Activated T-cell treated with anti-CD3 and anti-CD28 coated beads, Interleukin-2, amount 50 U/mL, for 72 hours (primary cell): ENCODE measurements at regions not wholly inside any gene's neighbourhood (a gene's known extent, or its start where the extent isn't known, plus 50 kb on each side); places are given as distances from the start of the nearest gene placed in this dataset.

ENCODE experiments used
- ATAC-seq, 2 donors: fragments of 150-1000 bp; cut with Tn5 transposase; replicated peaks in 1 of 2; 2 replicates each; pipeline ENCODE4 v1.10.0; 2021; ENCODE audit warnings: moderate library complexity in 2 of 2, mild to moderate bottlenecking in 1 of 2
- DNase-seq, 2 donors: peaks; one replicate each; pipeline ENCODE4 v3.0.0; 2021 to 2022; ENCODE audit warnings: mixed read lengths in 1 of 2
- H3K27ac Mint-ChIP-seq: one replicate; pipeline ENCODE4 v1.8.0; 2022; ENCODE audit warnings: mild to moderate bottlenecking, moderate library complexity, mixed read lengths
- H3K27me3 Mint-ChIP-seq: one replicate; pipeline ENCODE4 v1.8.0; 2022; ENCODE audit warnings: low read depth, mixed read lengths
- H3K36me3 Mint-ChIP-seq, 2 donors: one replicate each; pipeline ENCODE4 v1.8.0; 2022; ENCODE audit warnings: mixed read lengths in 2 of 2, mild to moderate bottlenecking in 1 of 2; ENCODE audit not compliant: insufficient read depth in 2 of 2
- H3K4me1 Mint-ChIP-seq: one replicate; pipeline ENCODE4 v1.8.0; 2022; ENCODE audit warnings: low read depth, mixed read lengths
- H3K4me3 Mint-ChIP-seq, 2 donors: one replicate each; pipeline ENCODE4 v1.8.0; 2022; ENCODE audit warnings: mild to moderate bottlenecking in 2 of 2, mixed read lengths in 2 of 2, moderate library complexity in 2 of 2
- H3K9me3 Mint-ChIP-seq, 2 donors: one replicate each; pipeline ENCODE4 v1.8.0; 2022; ENCODE audit warnings: mixed read lengths in 2 of 2

DNA sequence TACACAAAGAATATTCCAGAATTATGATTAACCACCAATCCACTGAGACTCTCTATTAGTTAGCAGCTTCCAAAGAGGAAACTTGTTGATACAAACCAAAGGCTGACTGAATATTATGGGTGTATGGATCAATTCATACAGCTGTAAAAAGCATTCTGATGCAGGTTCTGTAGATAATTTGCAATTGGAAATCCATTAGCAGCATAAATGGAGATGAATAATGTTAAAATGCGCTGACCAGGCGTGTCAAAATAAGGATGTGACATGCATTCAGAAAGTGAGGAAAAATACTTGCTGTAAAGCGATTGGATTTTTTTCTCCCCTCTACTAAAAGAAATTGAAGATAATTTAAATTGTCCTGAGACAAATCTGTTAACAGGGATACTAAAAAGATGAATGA, 169.0 kb upstream of the DDX18 start:
- Mint-ChIP-seq H3K4me1 (no peaks in the 10 kb centered on the region), H3K9me3 (peaks cover 0 to 2% of the 10 kb centered on the region in 2 donors), H3K4me3 (no peak overlapping the region)

DNA sequence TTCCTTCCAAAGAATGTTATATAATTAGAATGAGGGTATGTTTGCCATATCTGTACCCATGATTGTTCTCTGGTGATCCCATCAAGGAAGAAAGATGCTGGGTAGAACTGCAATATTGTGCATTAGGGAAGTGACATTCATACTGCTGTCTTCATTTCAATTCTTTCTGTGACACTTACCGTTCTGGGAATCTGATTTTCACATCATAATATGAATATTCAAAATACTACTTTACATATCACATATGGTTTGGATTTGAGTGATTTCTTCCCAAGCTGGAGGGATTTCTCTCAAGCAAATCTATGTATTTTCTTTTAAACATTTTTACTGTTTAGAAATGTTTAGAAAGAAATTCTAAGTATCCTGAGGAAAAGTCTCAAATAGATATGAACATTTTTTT, 168.4 kb upstream of the DDX18 start:
- H3K36me3 Mint-ChIP-seq, result peaks cover 0 to 1% of the 10 kb centered on the region in 2 donors
- H3K9me3 Mint-ChIP-seq, result peaks cover 0 to 2% of the 10 kb centered on the region in 2 donors
- H3K4me3 Mint-ChIP-seq, result no peak overlapping the region
- H3K27me3 Mint-ChIP-seq, result no peaks in the 10 kb centered on the region
- ATAC-seq (no peak), DNase-seq (no peak)
- no peak overlapping the region for H3K27ac Mint-ChIP-seq
- H3K4me1 Mint-ChIP-seq, result no peaks in the 10 kb centered on the region

More for the DNA sequence above, 169.0 kb upstream of the DDX18 start:
- Mint-ChIP-seq H3K36me3 (peaks cover 0 to 1% of the 10 kb centered on the region in 2 donors), H3K27ac (no peak overlapping the region), H3K27me3 (no peaks in the 10 kb centered on the region)
- ATAC-seq (no peak), DNase-seq (no peak)

DNA sequence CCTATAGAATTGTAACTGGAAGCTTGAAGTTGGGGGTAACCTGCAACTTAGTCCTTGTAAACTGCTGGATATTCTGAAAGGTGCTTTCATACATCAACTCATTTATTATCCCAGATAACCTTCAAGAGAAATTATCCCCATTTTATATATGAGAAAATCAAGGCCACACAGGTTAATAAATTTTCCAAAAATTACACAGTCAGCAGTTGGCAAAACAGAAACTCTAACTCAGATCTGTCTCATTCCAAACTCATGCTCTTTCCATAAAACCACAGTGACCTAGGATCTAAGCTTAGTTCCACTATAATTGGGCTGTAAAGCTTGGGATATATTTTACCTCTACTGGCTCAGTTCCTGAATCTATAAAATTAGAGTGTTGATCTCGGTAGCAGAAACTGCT, 167.6 kb upstream of the DDX18 start:
- Mint-ChIP-seq H3K4me3 (no peak overlapping the region), H3K27ac (no peak overlapping the region), H3K36me3 (peaks cover 0 to 1% of the 10 kb centered on the region in 2 donors), H3K9me3 (peaks cover 0 to 2% of the 10 kb centered on the region in 2 donors), H3K4me1 (no peaks in the 10 kb centered on the region), H3K27me3 (no peaks in the 10 kb centered on the region)
- no peak for ATAC-seq
- DNase-seq, result no peak

DNA sequence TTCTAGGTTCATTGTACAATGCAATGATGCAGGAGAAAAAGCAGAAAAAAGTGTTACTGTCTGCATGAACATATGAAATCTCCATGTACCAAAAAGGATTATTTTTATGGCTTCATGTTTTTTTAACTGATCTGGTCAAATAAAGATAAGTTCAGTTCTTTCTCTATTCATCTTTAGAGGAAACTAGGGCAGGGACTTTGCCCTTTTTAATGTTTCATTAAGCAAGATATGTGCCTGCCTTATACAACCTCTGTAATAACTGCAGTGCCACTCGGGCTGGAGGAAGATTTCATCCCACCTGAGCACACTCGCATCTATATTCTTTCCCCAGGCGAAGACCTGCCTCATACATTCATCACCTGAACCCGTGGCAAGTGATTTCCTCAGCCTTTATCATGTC, 157.9 kb upstream of the DDX18 start:
- Mint-ChIP-seq H3K27me3 (no peaks in the 10 kb centered on the region), H3K36me3 (no peaks in the 10 kb centered on the region), H3K27ac (no peak overlapping the region), H3K4me3 (no peak overlapping the region), H3K4me1 (no peaks in the 10 kb centered on the region), H3K9me3 (no peaks in the 10 kb centered on the region)
- DNase-seq (no peak), ATAC-seq (no peak)

DNA sequence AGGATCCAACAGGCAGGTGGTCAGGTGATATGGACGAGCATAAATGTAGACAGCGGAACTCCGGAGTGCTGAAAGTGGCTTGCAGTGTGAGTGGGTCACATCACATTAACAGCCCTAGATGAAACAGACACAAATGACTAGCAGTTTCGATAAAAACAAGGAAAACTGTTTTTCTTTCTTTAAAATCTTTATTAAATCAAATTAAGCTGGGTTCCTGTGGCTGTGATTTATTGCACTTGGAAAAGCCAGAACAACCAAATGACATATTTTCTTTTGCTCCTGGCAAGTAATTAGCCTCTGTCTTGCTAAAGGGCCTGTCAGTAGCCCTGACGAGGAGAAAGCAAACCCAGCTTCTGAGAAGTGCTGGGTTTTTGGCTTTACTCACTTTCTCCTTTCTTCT, 152.9 kb upstream of the DDX18 start:
- Mint-ChIP-seq H3K27me3 (no peaks in the 10 kb centered on the region), H3K36me3 (no peaks in the 10 kb centered on the region), H3K9me3 (peaks cover 0 to 1% of the 10 kb centered on the region in 2 donors), H3K4me3 (no peak overlapping the region), H3K27ac (no peak overlapping the region), H3K4me1 (no peaks in the 10 kb centered on the region)
- DNase-seq (no peak), ATAC-seq (no peak)

DNA sequence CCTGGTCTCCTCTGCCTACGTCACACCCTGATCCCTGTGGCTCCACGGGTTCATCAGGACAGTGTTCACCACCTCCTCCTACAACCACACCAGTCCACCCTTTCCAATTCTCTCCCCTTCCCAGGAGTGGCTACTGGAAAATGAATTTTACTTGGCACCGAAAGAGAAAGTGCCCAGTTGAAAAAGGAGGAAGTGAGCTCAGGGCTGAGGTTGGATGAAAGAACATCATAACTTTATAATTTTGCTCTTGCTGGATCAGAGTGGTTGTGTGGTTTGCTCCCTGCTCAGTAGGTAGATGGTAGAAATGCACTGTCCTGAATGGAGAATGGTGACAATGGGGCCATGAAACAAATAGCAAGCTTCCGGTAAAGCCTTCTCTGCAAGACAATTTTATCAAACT, 140.3 kb upstream of the DDX18 start:
- Mint-ChIP-seq H3K27ac (no peak overlapping the region), H3K4me1 (no peaks in the 10 kb centered on the region), H3K9me3 (no peaks in the 10 kb centered on the region), H3K4me3 (no peak overlapping the region), H3K36me3 (no peaks in the 10 kb centered on the region), H3K27me3 (no peaks in the 10 kb centered on the region)
- DNase-seq (no peak), ATAC-seq (no peak)

DNA sequence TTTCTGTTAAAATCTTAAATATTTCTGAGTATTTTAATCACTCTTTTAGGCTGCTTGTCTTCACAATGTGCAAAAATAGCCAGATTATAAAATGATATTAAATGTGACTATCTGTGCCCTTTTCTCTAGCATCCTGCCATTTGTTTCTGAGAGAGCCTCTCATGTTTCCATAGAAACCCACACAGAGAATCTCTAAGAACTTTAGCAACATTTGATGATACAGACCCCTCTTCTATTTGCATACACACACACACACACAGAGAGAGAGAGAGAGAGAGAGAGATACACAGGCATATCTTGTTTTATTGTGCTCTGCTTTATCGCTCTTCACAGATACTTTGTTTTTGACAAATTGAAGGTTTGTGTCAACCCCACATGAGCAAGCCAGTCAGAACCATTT, 134.5 kb upstream of the DDX18 start:
- ATAC-seq (no peak), DNase-seq (no peak)
- Mint-ChIP-seq H3K36me3 (no peaks in the 10 kb centered on the region), H3K27ac (no peak overlapping the region), H3K9me3 (peaks cover 0 to under 1% of the 10 kb centered on the region in 2 donors), H3K27me3 (no peaks in the 10 kb centered on the region), H3K4me3 (no peak overlapping the region), H3K4me1 (no peaks in the 10 kb centered on the region)

DNA sequence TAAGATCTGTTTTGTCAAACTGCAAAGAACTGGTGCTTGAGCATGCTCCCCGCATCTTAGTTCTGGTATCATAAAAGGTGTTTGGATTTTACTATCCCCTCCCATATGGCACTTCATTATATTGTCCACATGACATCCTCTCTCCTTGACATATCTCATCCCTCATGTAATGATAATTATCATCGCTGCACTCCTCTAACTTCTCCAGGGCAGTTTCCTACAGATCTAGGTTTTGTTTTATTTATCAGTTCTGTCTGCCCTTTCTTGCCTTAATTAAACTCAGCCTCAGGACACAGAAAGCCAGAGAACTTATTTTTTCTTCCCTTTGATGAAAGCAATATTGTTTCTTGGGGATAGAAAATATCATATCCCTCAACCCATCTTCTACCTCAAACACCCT, 129.6 kb upstream of the DDX18 start:
- Mint-ChIP-seq H3K4me3 (no peak overlapping the region), H3K27ac (no peak overlapping the region), H3K4me1 (no peaks in the 10 kb centered on the region), H3K9me3 (peaks cover 2 to 7% of the 10 kb centered on the region in 2 donors), H3K36me3 (no peaks in the 10 kb centered on the region), H3K27me3 (no peaks in the 10 kb centered on the region)
- DNase-seq, result no peak
- no peak for ATAC-seq

DNA sequence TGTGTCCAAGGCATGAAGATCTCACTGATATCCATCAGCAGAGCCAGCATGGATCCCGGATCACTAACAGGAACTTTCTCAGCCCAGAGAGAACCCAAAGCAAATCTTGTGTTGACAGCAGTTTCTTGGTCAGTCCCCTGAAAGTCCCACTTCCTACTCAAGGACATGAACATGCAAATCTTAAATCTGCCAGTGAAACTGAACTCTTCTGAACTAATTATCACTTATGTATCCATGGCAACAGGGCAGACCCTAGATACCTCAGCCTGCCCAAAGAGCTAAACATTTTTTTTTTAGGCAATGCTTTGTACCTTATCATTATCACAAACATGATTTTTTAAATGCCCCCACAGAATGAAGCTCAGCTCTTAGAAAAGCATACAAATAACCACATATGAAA, 127.8 kb upstream of the DDX18 start:
- no peak overlapping the region for H3K4me3 Mint-ChIP-seq
- ATAC-seq, result no peak
- peaks cover 2 to 7% of the 10 kb centered on the region in 2 donors for H3K9me3 Mint-ChIP-seq
- no peaks in the 10 kb centered on the region for H3K4me1 Mint-ChIP-seq
- no peak overlapping the region for H3K27ac Mint-ChIP-seq
- DNase-seq, result no peak
- H3K27me3 Mint-ChIP-seq, result no peaks in the 10 kb centered on the region
- no peaks in the 10 kb centered on the region for H3K36me3 Mint-ChIP-seq

DNA sequence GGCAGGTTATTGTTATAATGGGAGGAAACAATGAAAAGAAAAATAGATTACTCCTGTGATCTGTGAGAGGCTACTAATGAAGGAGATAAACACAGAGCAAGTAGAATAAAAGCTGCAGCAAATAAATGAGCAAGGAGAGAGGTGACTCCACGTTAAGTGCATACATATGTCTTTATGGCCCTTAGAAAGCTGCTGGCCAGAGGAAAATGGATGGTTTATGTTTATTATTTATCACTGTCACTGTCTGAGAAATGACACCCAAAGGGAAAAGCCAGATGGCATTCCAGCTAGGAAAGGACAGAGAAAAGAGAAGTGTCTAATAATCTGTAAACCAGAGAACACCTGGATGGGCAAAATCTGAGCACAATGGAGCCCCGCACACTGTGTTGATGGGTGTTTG, 122.9 kb upstream of the DDX18 start:
- no peak overlapping the region for H3K27ac Mint-ChIP-seq
- no peak overlapping the region for H3K4me3 Mint-ChIP-seq
- no peak for DNase-seq
- H3K4me1 Mint-ChIP-seq, result no peaks in the 10 kb centered on the region
- no peak for ATAC-seq
- no peaks in the 10 kb centered on the region for H3K27me3 Mint-ChIP-seq
- H3K36me3 Mint-ChIP-seq, result no peaks in the 10 kb centered on the region
- peaks cover 0 to 3% of the 10 kb centered on the region in 2 donors for H3K9me3 Mint-ChIP-seq

DNA sequence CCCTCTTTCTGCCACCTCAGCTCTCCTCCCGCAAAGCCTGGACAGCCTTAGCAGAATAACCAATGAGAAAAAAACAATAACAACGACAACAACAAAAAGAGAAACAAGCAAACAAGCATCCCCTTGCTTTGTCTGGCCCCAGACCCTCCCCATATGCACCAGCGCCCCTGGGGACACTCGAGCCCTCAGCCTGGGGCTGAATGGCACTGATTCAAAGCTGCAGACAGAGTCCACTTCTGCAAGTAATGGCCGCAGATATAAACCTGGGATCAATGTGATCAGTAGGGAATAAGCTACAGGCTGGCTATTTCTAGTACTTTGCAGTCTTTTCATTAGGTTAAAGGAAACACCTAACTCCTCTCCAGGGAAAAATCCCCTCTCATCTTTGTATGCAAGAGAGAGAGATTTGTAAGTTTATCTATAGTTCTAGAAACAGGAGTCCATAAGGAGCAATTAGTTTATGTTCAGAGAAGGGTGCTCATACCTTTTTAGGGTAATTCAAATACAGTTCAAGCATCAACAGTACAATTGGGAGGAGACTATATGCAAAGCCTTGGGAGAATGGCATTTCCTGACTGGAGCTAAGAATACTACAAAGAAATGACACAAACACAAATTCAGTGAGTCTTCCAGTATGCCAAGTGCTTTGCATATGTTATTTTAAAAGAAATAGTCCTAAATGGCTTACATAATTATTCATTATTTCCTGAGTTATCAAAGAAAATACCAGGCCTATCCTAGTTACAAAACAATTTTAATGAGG, 122.3 kb upstream of the DDX18 start:
- no peak overlapping the region for H3K27ac Mint-ChIP-seq
- no peaks in the 10 kb centered on the region for H3K27me3 Mint-ChIP-seq

DNA sequence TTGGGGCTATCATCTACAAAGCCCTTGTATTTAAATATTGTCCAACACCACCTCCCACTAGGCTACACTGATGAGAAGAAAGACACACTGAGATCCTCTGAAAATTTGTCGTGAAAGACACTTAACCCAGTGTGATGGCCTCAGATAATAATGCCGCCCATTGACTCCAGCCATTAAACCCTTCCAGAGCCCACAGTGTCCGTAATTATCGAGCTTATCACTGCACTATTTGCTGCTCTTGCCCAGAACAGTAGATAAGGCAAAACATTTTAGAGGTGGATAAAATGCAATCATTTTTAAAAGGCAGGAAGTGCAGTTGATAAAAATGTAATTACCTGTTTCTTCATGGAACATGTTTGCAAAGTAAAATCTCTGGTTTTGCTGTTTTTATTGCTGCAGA, 121.3 kb upstream of the DDX18 start:
- H3K4me1 Mint-ChIP-seq, result no peaks in the 10 kb centered on the region
- no peaks in the 10 kb centered on the region for H3K36me3 Mint-ChIP-seq
- H3K27me3 Mint-ChIP-seq, result no peaks in the 10 kb centered on the region
- H3K4me3 Mint-ChIP-seq, result no peak overlapping the region
- peaks cover 0 to 2% of the 10 kb centered on the region in 2 donors for H3K9me3 Mint-ChIP-seq
- ATAC-seq (no peak), DNase-seq (no peak)
- H3K27ac Mint-ChIP-seq, result no peak overlapping the region

More for the DNA sequence above, 122.3 kb upstream of the DDX18 start:
- Mint-ChIP-seq H3K9me3 (peaks cover 0 to 3% of the 10 kb centered on the region in 2 donors), H3K36me3 (no peaks in the 10 kb centered on the region), H3K4me1 (no peaks in the 10 kb centered on the region), H3K4me3 (no peak overlapping the region)
- DNase-seq (no peak), ATAC-seq (no peak)

DNA sequence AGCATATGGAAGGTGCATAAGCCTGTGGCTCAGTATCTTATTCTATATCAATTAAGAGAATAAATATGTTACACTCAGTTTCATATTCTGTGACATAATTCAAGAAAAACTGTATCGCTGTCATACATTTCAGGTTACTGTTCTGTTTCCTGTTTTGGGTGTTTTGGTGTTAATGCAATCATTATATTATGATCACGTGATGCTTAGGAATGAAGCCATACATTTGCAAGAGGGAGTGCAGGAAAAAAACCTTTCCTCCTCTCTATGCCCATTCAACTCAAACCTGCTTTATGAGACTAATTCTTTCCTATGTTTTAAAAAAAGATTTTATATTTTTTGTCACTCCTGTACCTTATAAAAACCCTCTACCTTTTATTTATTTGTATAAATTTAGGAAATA, 120.8 kb upstream of the DDX18 start:
- Mint-ChIP-seq H3K36me3 (no peaks in the 10 kb centered on the region), H3K4me3 (no peak overlapping the region), H3K27me3 (no peaks in the 10 kb centered on the region), H3K27ac (no peak overlapping the region), H3K9me3 (no peaks in the 10 kb centered on the region), H3K4me1 (no peaks in the 10 kb centered on the region)
- no peak for ATAC-seq
- DNase-seq, result no peak

DNA sequence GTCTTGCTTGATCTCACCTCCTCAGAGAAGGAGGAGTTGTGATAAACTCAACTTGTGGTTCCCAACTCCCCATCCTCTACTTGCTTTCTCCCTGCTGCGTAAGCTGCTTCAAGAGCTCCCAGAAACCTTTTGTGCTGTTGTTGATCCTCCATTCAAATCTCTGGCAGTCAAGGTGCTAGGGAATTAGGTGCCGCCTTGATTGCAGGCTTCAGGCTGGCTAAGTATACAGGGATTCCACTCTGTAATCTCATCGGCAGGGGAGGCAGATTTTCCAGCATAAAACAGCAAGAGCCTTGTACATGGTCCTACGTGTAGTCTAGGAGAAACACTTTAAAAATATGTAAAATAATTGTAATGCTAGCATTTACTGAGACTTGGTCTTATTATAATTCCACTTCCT, 116.2 kb upstream of the DDX18 start:
- Mint-ChIP-seq H3K4me3 (no peak overlapping the region), H3K27me3 (no peaks in the 10 kb centered on the region), H3K36me3 (no peaks in the 10 kb centered on the region), H3K9me3 (no peaks in the 10 kb centered on the region), H3K4me1 (no peaks in the 10 kb centered on the region), H3K27ac (no peak overlapping the region)
- no peak for ATAC-seq
- DNase-seq, result no peak
